HCEC 1CT (cell line): ENCODE measurements at regions not wholly inside any gene's neighbourhood (a gene's known extent, or its start where the extent isn't known, plus 50 kb on each side); places are given as distances from the start of the nearest gene placed in this dataset.
"Not testable (repeated sequence)": the region's sequence is repeated elsewhere in the genome, so short reads cannot be mapped to it uniquely, and the experiment has no call there.

Experiments used
- DNase-seq: peaks from one replicate; pipeline ENCODE4 v3.0.0-alpha.2; 2017

DNA sequence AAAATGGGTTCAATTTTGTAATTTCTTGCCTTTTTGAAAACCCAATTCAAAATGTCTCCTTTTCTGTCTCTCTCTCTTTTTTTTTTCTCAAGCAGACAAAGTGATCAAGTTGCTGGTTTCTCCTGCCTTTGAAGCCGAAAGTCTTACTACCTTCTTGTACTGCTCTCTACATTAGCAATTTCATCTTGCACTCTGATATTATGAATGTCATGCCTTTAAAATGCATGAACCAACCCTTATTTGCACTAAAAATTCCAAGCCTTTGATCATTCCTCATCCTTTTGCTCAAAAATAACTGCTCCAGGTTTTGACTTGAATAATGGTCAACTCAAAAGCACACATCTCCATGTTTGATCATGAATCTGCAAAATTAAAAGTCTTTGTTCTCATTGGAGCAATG is 125.2 kb downstream of the CETN3 start:
- no peak for DNase-seq

DNA sequence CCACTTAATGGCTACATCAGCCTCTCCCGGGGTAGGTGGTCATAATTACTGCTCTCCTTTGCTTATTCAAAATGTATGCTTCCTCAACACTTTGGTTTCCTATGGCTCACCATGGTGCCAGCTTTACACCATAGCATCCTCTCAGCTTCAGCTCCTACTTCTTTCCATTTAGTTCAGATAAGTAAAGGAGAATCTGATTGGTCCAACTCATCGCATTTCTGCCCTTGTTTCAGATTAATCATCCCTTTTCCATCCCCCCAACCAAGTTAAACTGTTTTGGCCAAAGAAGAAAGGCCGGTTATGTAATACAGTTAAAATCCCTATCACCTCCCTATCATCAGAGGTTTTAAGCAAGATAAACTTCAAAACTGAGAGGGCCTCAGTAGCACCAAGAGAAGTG is 130.5 kb downstream of the CETN3 start:
- DNase-seq, result no peak

DNA sequence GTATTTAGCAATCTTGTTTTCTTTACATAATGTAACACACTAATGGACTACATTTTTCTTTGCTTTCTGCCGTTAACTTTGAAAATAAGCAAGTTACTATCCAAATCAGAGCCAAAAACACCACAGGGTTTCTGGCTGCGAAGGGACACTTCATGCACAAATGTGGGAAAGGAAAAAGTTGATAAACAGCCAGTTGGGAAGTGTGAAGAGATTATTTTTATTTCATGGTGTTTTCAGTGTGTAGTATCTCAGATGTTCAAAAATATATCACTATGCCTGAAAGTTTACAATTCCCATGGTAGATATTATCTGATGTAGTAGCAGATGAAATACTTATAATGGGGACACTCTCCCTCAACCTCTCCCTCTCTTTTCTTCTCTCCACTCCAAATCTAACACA is 135.3 kb downstream of the CETN3 start:
- DNase-seq, result no peak

DNA sequence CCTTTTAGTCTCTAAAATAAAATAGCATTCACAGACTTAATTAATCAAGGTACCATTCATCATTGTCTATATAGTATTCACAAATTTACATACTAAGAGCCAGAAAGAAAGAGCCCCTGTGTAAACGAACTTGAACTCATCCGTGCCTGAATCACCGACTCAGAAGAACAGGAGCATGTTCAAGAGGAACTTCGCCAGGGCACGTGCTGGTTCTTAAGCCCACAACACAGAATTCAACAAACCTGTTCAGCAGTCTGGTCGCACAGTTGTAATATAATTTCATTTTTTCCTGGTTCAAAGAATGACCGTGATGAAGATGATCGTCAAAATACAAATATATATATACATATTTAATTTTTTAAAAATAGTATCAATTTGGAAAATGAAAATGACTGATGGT is 141.9 kb downstream of the CETN3 start:
- DNase-seq, result no peak

DNA sequence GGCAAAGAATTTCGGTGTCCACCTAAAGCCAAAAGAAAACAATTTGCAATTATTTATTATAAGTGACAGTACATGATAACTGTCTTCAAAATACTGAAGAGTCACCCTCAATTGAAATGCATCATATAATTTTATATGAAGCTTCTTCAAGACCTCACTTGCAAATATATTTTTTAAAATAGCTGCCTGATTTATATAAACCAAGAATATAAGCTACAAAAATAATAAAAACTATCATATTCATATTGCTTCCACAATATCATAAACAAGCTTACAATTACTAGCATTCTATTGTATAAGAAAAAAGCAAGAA is 144.1 kb downstream of the CETN3 start:
- DNase-seq, result no peak

DNA sequence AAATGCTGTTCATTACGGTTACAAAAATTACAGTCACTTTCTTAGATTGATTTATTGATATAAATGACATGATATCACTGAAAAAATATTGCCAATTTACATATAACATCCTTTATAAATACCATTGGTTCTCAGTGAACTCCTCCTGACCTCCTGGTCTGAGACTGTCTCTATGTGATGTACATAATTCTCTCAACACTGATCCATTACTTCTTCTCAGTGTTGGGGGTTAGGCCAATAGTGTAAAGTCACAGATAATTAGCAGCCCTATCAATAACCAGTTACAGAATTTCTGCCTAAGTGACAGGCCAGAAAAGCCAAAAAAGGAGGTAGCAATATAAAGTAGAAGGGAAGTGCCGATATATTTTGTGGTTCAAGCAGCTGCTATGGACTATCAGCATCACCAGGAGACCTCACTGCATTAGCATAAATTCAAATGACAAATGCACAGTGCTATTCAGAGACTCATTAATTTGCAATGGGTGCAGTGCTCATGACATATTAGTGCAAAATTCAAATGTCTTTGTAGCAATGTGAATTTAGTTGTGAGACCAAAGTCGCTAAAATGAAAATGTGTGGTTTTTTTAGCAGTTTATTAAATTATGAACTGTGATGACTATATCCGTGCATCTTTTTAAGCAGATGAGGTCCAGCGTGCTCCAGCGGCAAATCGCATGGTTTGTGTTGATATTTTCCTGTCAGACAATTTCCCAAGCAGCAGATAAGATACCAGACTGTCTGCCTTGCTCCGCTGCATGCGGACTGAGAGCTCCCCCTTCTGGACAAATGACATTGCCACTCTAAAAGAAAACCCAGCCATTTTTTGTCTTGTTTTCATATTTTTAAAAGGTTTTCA is 144.6 kb downstream of the CETN3 start:
- peak; percentile 61 for DNase-seq

DNA sequence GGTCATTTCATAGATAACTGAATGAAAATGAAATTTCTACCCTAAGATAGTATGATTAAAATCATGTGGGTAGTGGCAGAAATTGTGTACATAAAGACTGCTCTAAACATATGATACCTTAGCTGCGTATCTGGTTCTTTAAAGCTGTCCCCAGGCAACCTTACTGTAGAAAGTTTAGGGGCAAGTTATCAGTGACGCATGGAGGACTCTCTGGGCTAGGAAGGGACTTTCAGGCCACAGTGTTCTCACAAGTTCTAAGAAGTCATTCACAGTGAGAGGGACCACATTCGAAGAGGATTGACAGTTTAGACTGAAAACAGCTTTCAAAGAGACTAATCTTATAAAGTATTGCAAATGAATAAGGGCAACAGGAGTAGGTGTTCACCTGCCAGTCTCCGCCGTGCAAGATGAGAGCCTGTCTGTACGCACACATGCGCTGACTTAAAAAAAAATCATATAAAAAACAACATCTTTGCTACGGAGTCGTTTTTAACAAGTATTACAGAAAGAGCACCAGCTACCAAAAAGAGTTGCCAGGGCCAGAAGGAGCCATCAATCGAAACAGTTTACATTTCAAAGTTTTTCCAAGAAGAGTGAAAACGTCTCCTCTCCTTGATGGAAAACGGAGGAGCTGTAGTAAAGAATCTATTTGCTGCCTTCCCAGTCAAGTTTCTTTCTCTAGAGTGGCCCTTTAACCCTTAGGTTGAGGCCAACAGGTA is 146.3 kb downstream of the CETN3 start:
- DNase-seq, result no peak

DNA sequence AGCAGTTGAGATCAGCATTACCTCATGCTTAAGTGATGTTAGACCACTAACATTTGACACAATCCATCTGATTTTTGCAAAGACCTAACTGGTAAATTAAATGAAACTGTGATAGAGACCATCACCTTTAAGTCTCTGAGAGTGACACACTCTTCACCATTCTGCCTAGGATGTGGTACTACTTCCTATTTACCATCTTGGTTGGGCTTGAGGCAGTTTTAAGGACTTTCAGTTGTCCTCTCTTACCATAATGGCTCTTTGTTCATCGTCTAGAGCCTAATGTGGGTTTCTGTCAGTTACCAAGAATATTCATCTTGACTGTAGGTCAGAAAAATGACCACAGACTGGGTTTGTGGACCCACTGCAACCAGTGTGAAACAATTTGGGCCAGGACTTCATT is 158.1 kb downstream of the CETN3 start:
- no peak for DNase-seq

DNA sequence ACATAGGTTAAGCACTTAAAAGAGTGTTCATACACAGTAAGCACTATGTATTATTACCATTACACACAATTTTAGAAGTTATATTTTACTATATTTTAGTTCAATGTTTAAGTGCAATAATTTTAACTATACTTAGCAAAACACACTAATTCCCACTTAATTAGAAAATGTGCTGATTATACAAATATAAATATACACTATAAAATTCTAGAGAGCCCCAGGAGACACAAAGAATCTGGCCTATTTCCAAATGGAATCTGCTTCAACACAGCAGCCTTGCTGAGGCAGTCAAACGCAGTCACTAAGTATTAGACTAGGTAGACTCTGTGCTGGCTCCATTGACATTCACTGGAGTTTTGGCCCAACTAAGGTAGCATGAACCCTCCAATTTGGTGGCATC is 160.9 kb downstream of the CETN3 start:
- DNase-seq, result no peak

DNA sequence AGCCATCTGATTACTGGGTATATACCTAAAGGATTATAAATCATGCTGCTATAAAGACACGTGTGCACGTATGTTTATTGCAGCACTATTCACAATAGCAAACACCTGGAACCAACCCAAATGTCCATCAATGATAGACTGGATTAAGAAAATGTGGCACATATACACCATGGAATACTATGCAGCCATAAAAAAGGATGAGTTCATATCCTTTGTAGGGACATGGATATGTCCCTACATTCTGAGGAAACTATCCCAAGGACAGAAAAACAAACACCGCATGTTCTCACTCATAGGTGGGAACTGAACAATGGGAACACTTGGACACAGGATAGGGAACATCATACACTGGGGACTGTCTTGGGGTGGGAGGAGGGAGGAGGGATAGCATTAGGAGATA is 165.7 kb downstream of the CETN3 start:
- DNase-seq, result not testable (repeated sequence)

DNA sequence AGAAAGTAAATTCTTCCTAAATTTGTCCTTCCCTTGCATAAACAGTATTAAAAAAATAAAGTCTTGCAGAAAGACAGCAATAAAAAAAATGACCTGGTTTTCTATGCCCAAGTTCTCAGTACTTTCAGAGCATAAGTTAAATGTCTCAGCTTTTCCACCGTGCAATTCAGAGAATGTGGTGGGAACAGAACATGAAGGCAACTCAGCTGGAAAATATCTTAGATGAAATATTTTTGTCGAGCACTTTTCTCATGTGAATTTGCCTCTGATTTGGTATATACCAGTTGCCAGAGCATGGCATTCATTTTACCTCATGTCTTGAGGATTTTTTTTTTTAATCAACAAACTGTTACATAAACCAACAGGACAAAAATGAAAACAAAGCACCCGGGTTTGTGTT is 176.1 kb downstream of the CETN3 start:
- no peak for DNase-seq

DNA sequence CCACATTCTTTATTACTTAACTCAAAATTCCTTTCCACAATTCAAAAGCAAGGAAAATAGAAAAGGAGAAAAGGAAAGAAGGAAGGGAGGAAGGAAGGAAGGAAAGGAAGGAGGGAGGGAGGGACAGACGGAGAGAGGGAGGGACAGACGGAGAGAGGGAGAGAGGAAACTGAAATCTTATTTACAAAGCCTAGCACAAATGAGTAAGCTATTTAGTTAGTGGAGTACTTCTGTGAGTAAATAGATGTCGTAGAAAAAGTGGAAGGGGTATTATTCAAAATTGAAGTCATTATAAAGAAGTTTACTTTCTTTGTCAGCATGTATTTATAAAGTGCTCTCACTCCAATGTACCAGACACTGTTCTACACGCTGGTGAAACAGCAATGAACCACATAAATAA is 177.9 kb downstream of the CETN3 start:
- DNase-seq, result no peak

DNA sequence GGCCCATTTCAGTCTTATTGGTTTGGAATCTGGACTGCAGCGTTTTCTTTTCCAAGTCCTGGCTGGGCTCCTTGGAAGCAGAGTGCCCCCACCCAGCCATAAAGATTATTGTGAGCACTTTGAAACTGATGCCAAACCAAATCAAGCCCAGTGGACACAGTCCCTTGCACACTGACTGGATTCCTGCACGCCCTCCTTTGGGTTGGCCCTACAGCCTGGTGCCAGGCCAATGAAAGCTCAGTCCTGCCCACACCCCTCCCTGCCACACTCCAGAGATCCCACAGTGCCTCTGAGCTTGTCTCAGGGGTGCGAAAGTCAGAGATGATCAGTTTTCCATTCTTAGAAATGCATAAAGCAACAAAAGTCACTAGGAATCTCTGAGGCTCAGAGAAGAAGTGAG is 181.9 kb downstream of the CETN3 start:
- DNase-seq, result no peak

DNA sequence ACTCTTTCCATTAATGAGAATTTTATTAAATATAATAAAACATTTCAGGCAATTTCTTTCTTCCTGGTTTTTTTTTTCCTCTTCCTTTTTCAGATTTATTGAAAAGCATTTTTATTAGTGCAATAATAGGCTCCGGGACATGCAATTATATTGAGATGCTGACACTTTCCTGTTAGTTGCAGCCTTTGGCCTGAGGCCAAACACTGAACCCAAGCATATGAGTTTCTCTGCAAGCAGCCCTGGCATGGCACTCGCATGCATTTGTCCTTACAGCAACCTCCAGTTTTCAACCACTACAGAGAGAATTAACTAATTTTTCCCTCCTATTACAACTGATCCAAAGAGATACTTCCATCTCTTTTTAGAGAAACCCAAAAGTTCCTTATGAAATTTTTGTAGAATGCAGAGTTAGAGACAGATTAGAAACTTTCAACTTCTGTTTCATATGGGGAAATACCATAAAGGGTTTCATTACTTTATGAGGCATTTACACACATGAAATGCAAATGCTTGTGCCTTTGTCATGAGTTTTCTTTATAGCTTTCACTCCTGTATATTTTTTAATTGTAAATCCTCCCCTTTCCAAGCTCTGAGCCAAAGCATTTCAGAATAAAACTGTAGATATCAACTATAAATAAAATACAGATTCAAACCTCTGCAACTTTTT is 183.0 kb downstream of the CETN3 start:
- no peak for DNase-seq

DNA sequence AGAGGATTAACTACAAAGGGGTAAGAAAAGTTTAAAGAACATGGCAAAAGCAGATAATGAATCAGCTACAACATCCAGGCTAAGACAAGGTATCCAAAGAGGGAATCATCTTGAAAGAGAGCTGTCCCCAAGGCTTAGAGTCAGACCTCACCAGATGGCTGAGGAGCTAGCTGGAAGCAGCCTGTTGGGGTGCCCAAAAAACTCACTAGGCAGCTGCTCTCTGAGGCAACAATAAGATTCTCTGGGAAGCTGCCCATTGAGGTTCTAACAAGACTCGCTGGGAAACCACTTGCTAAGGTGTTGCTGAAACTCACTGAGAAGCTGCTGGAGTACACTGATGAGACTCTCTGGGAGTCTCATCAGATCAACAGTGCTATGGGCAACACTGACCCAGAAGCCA is 185.2 kb downstream of the CETN3 start:
- no peak for DNase-seq

DNA sequence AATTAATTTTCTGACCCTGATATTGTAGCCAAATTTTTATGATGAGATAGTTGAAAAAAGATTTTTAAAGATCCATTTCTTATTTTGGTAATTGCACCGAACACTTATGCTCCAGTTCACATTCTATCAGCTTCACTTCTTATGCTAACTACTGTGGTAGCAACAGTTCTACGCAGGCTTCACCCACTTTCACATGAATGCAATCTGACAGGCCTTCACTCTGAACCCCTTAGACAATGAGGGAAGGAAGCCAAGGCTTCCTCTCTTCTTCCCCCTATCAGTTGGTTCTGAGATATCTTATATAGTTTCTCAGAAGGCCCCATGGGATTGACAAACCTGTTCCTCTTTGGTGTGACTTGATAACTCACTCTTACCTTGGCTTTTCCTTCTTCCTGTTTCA is 185.8 kb downstream of the CETN3 start:
- DNase-seq, result no peak

DNA sequence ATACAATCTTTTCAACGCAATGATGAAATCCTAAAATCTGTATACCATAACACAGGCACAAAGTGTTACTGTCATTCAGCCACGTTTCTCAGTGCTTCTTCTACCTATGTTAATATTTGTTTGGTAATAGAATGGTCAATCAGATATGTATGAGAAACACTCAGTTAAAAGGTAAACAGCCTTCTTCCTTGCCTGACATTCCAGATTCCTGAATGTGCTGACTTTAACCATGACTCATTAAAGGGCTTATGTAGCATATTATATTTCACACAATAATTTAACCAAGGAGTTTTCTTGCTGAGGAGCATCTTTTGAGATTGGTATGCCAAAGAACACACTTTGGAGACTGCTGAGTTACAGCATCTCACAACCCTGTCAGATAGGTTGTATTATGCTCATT is 187.6 kb downstream of the CETN3 start:
- peak; percentile 50 for DNase-seq

DNA sequence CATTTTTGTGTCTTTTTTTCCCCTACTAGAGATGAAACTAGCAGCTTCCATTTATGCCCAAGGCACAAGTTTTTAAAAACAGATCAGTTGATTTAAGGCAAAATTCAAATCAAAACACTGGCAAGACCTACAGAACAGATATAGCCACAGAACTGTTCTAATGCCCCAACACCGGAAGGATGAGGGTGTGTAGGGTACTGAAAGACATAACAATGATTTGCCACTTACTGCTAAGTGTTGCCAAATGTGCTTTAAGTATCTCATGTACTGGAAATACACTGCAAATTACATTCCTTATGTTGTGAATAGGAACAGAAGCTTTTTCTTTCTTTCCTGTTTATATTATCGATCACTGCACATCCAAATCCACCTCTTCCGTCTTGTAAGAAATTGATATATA is 189.0 kb downstream of the CETN3 start:
- no peak for DNase-seq

DNA sequence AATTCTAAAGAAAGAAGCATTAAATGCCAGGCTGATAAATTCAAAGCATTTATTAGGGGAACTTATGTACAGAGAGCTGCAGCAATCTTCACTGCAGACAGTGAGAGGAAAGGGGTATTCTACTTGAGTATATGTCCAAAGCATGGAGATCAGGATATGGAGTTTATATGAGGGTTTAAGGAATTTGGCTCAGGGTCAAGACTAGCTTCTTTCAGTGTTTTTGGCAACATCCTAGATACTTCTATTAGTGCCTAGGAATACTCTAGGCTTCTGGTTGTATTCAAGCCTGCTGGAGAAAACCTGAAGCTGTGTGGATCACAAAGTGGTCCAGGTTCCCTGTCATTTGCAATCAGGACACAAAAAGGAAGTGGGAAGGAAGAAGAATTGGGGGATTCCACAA is 194.6 kb downstream of the CETN3 start:
- no peak for DNase-seq

DNA sequence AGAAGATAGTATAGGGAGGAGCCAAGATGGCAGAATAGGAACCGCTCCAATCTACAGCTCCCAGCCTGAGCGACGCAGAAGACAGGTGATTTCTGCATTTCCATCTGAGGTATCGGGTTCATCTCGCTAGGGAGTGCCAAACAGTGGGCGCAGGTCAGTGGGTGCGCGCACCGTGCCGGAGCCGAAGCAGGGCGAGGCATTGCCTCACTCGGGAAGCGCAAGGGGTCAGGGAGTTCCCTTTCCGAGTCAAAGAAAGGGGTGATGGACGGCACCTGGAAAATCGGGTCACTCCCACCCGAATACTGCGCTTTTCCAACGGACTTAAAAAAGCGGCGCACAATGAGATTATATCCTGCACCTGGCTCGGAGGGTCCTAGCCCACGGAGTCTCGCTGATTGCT is 201.2 kb downstream of the CETN3 start:
- not testable (repeated sequence) for DNase-seq

DNA sequence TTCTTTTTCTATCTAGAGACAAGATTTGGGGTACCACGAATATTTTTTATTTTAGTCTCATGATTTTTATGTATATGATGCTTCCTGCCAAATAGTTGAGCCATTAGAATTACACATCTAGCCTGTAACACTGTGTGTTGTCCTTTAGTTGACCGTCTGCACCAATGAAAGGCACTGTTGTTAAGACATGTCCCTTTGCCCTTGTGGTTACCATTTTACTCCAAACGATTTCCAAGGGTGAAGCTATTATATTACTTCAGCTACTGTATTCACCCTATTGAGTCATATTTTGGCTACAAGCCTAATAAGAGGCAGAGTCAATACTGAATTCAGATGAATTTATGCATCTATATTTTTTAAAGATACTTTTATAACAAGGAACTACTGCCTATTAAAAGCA is 207.6 kb downstream of the CETN3 start:
- DNase-seq, result peak; percentile 21

DNA sequence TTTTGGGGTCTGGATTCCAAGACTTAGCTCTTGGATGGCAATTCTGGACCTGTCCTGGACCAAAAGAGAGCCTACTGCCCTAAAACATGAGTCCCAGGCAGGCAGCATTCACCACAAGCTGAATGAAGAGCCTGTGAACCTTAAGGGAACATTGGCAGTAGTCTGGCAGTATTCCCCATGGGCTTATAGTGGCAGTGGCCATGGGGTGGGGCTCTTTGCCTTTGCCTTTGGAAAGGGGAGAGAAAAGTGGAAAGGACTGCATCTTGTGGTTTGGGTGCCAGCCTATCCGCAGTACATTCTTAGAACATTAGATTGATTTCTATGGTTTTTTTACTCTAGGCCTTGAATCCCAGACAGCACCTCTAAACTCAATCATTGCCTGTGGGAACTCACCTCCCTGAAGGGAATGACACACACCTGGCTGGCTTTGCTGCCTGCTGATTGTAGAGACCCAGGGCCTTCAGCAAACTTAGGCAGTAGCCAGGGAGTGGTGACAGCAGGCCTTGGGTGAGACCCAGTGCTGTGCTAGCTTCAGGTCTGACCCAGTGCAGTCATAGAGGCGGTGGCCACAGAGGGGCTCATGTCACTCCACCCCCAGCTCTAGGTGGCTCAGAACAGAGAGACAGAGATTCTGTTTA is 216.3 kb downstream of the CETN3 start:
- no peak for DNase-seq

DNA sequence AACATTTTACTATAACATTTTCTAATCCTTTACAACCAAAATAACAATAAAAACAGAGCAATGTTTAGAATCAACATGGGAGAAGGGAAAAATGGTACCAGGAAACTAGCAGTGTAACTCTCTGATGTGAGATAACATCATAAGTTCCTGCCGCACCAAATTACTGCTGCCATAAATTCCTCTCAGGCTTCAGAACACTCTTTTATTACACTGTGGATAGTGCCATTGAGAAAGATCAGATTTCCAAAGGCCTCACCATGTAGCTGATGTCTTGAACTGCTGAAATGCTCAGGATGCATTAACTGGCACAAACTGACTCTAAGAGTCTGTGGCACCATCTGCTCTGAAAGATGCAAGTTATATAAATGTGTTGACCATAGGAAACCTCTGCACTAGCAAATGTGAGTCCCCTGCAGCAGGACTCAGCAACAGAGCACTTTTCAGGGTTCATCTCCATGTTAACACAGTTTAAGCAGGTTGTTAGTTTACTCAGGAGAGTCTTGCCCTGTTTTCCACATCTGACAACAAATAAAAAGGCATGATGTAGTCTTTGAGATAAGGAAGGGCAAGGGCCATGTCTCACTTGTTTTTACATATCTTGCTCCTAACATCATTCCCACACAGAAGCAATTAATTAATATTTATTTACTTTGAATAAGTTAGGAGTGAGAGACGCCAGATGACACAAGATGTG is 218.1 kb downstream of the CETN3 start:
- no peak for DNase-seq
